CD4-positive, alpha-beta memory T cell (primary cell): ENCODE measurements at regions not wholly inside any gene's neighbourhood (a gene's known extent, or its start where the extent isn't known, plus 50 kb on each side); places are given as distances from the start of the nearest gene placed in this dataset.

ENCODE experiments used
- CTCF ChIA-PET: fragments of 350-600 bp; sonication (Branson Sonifier 250); formaldehyde crosslinking; loops from one replicate; lab custom pipeline; 2021; ENCODE audit warnings: inconsistent platforms; ENCODE audit not compliant: partially characterized antibody; lab: Charles Lee
- POLR2A ChIA-PET: fragments of 350-600 bp; sonication (Branson Sonifier 250); formaldehyde crosslinking; loops from one replicate; lab custom pipeline; 2021; ENCODE audit not compliant: partially characterized antibody; lab: Charles Lee
- DNase-seq, 5 donors: peaks; one replicate each; pipeline versions ENCODE4 v3.0.0 to v3.0.0-alpha.2; 2020 to 2022; ENCODE audit warnings: mixed read lengths in 1 of 5
- H3K27ac ChIP-seq: one replicate; pipeline ENCODE4 v1.7.0; 2013; ENCODE audit warnings: low read depth, low read length
- H3K27me3 ChIP-seq: 2 replicates; pipeline ENCODE4 v1.7.0; 2013; ENCODE audit warnings: mild to moderate bottlenecking, low read length, moderate library complexity; ENCODE audit not compliant: insufficient read depth
- H3K36me3 ChIP-seq: 2 replicates; pipeline ENCODE4 v1.7.0; 2013; ENCODE audit warnings: mild to moderate bottlenecking, low read length, moderate library complexity; ENCODE audit not compliant: insufficient read depth
- H3K4me1 ChIP-seq: 2 replicates; pipeline ENCODE4 v1.7.0; 2013; ENCODE audit warnings: mild to moderate bottlenecking, low read length, moderate library complexity; ENCODE audit not compliant: insufficient read depth
- H3K4me3 ChIP-seq, 2 donors: one replicate each; pipeline ENCODE4 v1.7.0; 2013; ENCODE audit warnings: low read length in 2 of 2, mild to moderate bottlenecking in 1 of 2
- H3K9me3 ChIP-seq, 2 donors: one replicate each; pipeline ENCODE4 v1.7.0; 2013; ENCODE audit warnings: low read length in 2 of 2, control low read depth in 1 of 2; ENCODE audit not compliant: control insufficient read depth in 1 of 2
- H3K27ac Mint-ChIP-seq, 7 donors: one replicate each; pipeline ENCODE4 v1.8.0; 2020 to 2021; ENCODE audit warnings: mixed read lengths in 7 of 7, mild to moderate bottlenecking in 6 of 7, inconsistent platforms in 3 of 7, moderate library complexity in 3 of 7
- H3K27me3 Mint-ChIP-seq, 2 donors: one replicate each; pipeline ENCODE4 v1.8.0; 2020 to 2021; ENCODE audit warnings: mixed read lengths in 2 of 2
- H3K36me3 Mint-ChIP-seq, 2 donors: one replicate each; pipeline ENCODE4 v1.8.0; 2020 to 2021; ENCODE audit warnings: mixed read lengths in 2 of 2, inconsistent platforms in 1 of 2, mild to moderate bottlenecking in 1 of 2
- H3K4me1 Mint-ChIP-seq, 4 donors: one replicate each; pipeline ENCODE4 v1.8.0; 2020 to 2021; ENCODE audit warnings: mixed read lengths in 4 of 4, mild to moderate bottlenecking in 1 of 4
- H3K4me3 Mint-ChIP-seq, 8 donors: one replicate each; pipeline ENCODE4 v1.8.0; 2020 to 2021; ENCODE audit warnings: mixed read lengths in 8 of 8, mild to moderate bottlenecking in 7 of 8, moderate library complexity in 6 of 8, inconsistent platforms in 3 of 8
- H3K9me3 Mint-ChIP-seq, 8 donors: one replicate each; pipeline ENCODE4 v1.8.0; 2020 to 2021; ENCODE audit warnings: mixed read lengths in 8 of 8, mild to moderate bottlenecking in 5 of 8, inconsistent platforms in 3 of 8, moderate library complexity in 1 of 8
- intact Hi-C: fragments of 100-400 bp; cut with micrococcal nuclease; formaldehyde crosslinking; loops from one replicate; pipeline ENCODE4 v1.15.1; 2023

GRCh38 chr1:5753549-5754421 lies 238.4 kb downstream of the NPHP4 start:
- Mint-ChIP-seq H3K9me3 (no peaks in the 10 kb centered on the region), H3K4me1 (no peaks in the 10 kb centered on the region), H3K27ac (no peak overlapping the region), H3K36me3 (no peaks in the 10 kb centered on the region), H3K4me3 (no peak overlapping the region), H3K27me3 (peaks cover 5 to 14% of the 10 kb centered on the region in 2 donors)
- Histone ChIP-seq H3K4me1 (no peaks in the 10 kb centered on the region), H3K4me3 (no peak overlapping the region), H3K27ac (no peak overlapping the region), H3K9me3 (no peaks in the 10 kb centered on the region), H3K27me3 (no peaks in the 10 kb centered on the region), H3K36me3 (no peaks in the 10 kb centered on the region)
- POLR2A ChIA-PET, result no interaction called here
- intact Hi-C loops, result no loop called here
- CTCF ChIA-PET, result no interaction called here
- DNase-seq, result no peak

DNA sequence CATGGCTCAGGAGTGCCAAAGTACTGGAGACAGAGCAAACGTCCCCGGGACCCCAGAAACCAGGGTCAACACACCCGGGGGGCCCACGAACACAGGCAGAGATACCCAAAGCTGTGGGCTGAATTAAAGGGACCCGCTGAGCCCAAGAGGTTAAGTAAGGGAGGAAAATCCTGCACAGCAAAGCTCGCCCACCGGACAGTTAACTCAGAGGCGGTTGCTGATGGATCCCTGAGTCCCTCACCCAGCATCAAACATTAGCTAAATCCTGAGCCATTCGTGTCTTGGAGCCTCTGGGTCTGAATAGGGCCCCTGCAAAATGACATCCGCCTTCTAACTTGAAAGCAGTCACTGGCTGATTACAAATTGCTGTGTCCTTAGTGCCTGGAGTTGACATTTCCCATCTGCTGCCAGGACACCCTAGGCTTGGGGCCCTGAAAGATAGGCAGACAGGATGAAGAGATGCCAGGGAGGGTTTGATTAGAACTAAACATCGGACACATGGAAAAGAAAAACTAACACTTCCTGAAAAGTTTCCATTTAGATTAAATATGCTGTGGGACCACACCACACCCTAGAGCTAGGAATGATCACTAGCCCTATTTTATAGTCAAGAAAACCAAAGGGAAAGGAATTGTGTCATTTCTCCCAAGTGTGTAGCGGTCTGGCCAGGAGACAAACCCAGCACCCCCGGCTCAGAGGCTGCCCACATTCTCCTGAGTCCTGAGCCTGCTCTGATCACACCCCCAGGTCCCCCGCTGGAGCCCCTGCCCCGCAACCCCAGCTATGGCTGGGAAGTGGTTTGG lies 239.3 kb downstream of the NPHP4 start:
- Mint-ChIP-seq H3K27ac (peak overlapping the region in 1 of 7 donors; percentile 2), H3K4me1 (no peaks in the 10 kb centered on the region), H3K27me3 (peaks cover 5 to 12% of the 10 kb centered on the region in 2 donors), H3K4me3 (no peak overlapping the region), H3K9me3 (no peaks in the 10 kb centered on the region), H3K36me3 (no peaks in the 10 kb centered on the region)
- H3K9me3 ChIP-seq, result no peaks in the 10 kb centered on the region
- POLR2A ChIA-PET, result no interaction called here
- no peaks in the 10 kb centered on the region for H3K4me1 ChIP-seq
- H3K4me3 ChIP-seq, result no peak overlapping the region
- no peaks in the 10 kb centered on the region for H3K27me3 ChIP-seq
- intact Hi-C loops, result no loop called here
- H3K36me3 ChIP-seq, result no peaks in the 10 kb centered on the region
- CTCF ChIA-PET, result interaction anchor here (1.5 kb wide), 1 partner anchor 13 kb away, joined by 3 read pairs; no protein-coding TSS in a partner anchor
- no peak for DNase-seq
- no peak overlapping the region for H3K27ac ChIP-seq

DNA sequence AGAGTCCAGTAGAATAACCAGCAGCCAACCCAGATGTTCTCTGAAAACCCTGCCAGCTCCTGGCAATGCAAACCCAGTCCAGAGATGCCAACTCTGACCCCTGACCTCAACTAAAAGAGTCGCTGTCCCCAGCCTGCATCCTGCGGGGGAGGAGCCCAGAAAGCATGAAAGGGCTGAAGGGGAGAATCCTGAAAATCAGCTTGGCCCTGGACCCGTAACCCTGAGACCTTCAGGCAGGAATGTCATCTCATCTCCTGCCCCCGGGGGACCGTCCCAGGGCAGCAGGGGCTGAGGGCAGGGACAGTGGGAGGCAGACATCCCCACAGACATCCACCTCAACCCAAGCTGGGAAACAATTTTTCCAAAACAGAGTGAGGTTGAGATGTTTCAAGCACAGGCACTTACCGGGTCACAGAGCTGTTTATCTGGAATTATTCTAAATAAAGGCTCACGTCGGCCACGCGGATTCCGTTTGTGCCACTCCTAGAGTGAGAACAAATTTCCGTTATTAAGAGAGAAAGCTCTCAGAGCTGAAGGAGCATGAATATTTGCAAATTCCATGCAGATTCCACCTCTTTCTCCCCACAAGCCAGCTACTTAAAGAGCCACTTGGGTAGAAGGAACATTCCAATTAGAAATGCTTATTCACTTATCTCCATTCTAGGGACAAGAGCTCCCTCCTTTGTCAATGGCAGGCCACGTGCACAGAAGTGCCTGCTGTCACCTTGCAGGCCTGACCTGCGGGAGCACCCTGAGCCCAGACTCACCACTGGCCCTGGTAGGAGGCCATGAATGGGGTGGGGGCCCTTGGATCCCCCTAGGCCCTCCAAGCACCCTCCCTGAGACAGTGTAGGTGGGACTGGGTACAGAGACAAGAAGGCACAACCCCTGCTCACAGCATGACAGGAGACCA lies 240.1 kb downstream of the NPHP4 start:
- DNase-seq, result no peak
- Histone ChIP-seq H3K27ac (no peak overlapping the region), H3K36me3 (no peaks in the 10 kb centered on the region), H3K27me3 (no peaks in the 10 kb centered on the region), H3K9me3 (no peaks in the 10 kb centered on the region), H3K4me1 (no peaks in the 10 kb centered on the region), H3K4me3 (no peak overlapping the region)
- no peaks in the 10 kb centered on the region for H3K36me3 Mint-ChIP-seq
- H3K4me1 Mint-ChIP-seq, result no peaks in the 10 kb centered on the region
- ChIA-PET CTCF (interaction anchor here (1.5 kb wide), 1 partner anchor 12 kb away, joined by 3 read pairs; no protein-coding TSS in a partner anchor), POLR2A (no interaction called here)
- H3K9me3 Mint-ChIP-seq, result no peaks in the 10 kb centered on the region
- intact Hi-C loops, result no loop called here
- peak overlapping the region in 1 of 7 donors; percentile 2 for H3K27ac Mint-ChIP-seq
- H3K4me3 Mint-ChIP-seq, result no peak overlapping the region
- peaks cover 5 to 12% of the 10 kb centered on the region in 2 donors for H3K27me3 Mint-ChIP-seq

- no peaks in the 10 kb centered on the region for H3K36me3 ChIP-seq
- no peaks in the 10 kb centered on the region for H3K27me3 ChIP-seq
- no peak overlapping the region for H3K4me3 ChIP-seq
- intact Hi-C loops, result no loop called here
- H3K27ac Mint-ChIP-seq, result no peak overlapping the region
- no peak for DNase-seq
- H3K9me3 ChIP-seq, result no peaks in the 10 kb centered on the region
- H3K4me1 Mint-ChIP-seq, result no peaks in the 10 kb centered on the region
- no peaks in the 10 kb centered on the region for H3K4me1 ChIP-seq
- peaks cover 5 to 6% of the 10 kb centered on the region in 2 donors for H3K27me3 Mint-ChIP-seq
- ChIA-PET CTCF (no interaction called here), POLR2A (no interaction called here)
- no peak overlapping the region for H3K4me3 Mint-ChIP-seq
- no peaks in the 10 kb centered on the region for H3K36me3 Mint-ChIP-seq
- no peak overlapping the region for H3K27ac ChIP-seq
- H3K9me3 Mint-ChIP-seq, result no peaks in the 10 kb centered on the region
These were observed 241.1 kb downstream of the NPHP4 start for GRCh38 chr1:5751163-5751540.

DNA sequence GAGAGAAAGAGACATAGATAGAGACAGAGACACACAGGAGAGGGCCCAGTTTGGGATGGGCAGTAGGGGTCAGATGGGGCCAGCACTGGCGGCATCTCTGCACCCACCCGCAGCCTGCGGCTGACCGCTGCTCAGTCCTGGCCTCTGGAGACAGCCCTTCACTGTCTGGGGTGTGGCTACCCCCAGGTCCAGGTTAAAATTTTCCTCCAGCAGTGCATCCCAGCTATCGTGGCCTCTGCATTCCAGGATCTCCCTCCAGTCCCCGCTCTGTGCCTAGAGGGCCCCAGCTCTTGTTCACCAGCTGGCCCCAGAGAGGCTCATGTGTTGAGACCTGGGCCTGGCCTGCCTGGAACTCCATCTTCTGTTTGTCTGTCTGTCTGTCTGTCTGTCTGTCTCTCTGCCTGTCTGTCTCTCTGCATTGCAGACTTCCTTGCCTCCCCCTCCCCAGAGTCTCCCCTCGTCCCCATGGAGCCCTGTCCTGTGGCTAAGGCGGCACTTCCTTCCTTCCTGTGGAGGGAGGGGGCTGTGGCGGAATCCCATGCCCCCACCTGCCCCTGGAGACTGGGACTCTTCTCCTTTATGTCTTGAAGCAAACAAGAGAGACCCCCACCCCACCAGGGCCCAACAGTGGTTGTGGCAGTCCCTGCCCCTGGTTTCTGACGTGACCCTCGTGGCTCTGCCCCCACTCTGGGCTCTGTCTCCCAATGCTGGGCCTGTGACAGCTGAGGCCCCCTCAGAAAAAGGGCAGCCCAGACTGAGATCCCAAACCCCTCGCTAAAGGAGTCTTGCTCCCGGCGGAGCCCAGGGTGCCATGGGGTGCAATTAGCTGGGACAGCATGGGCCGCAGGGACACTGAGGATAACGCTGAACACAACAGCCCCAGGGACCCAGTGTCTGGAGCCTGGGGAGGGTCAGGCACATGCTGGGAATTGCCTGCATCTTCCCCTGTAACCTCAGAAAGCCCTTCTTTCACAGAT lies 241.8 kb downstream of the NPHP4 start:
- peaks cover 7 to 8% of the 10 kb centered on the region in 2 donors for H3K27me3 Mint-ChIP-seq
- Histone ChIP-seq H3K9me3 (no peaks in the 10 kb centered on the region), H3K27me3 (no peaks in the 10 kb centered on the region), H3K4me1 (no peaks in the 10 kb centered on the region), H3K27ac (no peak overlapping the region), H3K36me3 (no peaks in the 10 kb centered on the region), H3K4me3 (no peak overlapping the region)
- no peak overlapping the region for H3K4me3 Mint-ChIP-seq
- CTCF ChIA-PET, result no interaction called here
- H3K4me1 Mint-ChIP-seq, result peaks cover 0 to 1% (median under 1%) of the 10 kb centered on the region in 4 donors
- no peaks in the 10 kb centered on the region for H3K36me3 Mint-ChIP-seq
- POLR2A ChIA-PET, result no interaction called here
- DNase-seq, result no peak
- H3K9me3 Mint-ChIP-seq, result no peaks in the 10 kb centered on the region
- peak overlapping the region in 1 of 7 donors; percentile 13 for H3K27ac Mint-ChIP-seq
- intact Hi-C loops, result no loop called here

GRCh38 chr1:5748286-5749225 lies 243.7 kb downstream of the NPHP4 start:
- CTCF ChIA-PET, result no interaction called here
- H3K27ac Mint-ChIP-seq, result no peak overlapping the region

More at GRCh38 chr1:5748286-5749225, 243.7 kb downstream of the NPHP4 start:
- POLR2A ChIA-PET, result no interaction called here
- Mint-ChIP-seq H3K4me1 (peaks cover 0 to 8% (median 1%) of the 10 kb centered on the region in 4 donors), H3K4me3 (no peak overlapping the region), H3K27me3 (peaks cover 12 to 13% of the 10 kb centered on the region in 2 donors), H3K9me3 (no peaks in the 10 kb centered on the region), H3K36me3 (no peaks in the 10 kb centered on the region)
- DNase-seq, result no peak
- no peaks in the 10 kb centered on the region for H3K9me3 ChIP-seq
- H3K4me1 ChIP-seq, result no peaks in the 10 kb centered on the region
- no peaks in the 10 kb centered on the region for H3K27me3 ChIP-seq
- H3K36me3 ChIP-seq, result no peaks in the 10 kb centered on the region
- H3K27ac ChIP-seq, result no peak overlapping the region
- no peak overlapping the region for H3K4me3 ChIP-seq
- intact Hi-C loops, result no loop called here
